ENCODE measurements at regions not wholly inside any gene's neighbourhood (a gene's known extent, or its start where the extent isn't known, plus 50 kb on each side); places are given as distances from the start of the nearest gene placed in this dataset.

GRCh38 chr7:46139079-46139478 is 218.0 kb upstream of the IGFBP3 start (continued):
- TF ChIP-seq SIX5 (IDR thresholded peaks at IDR 0.05; ENCODE audit: low read depth, low read length, severe bottlenecking) (no peak), HCFC1 (IDR thresholded peaks at IDR 0.05; ENCODE audit: low read length) (no peak), TCF3 (IDR thresholded peaks at IDR 0.05; ENCODE audit: borderline replicate concordance, insufficient read depth, low read depth, low read length) (no peak), RAD51 (IDR thresholded peaks at IDR 0.05) (no peak), PKNOX1 (IDR thresholded peaks at IDR 0.05) (peak; percentile 49; the same call in 1 of the 2 replicates), NR2C2 (IDR thresholded peaks at IDR 0.05; ENCODE audit: borderline replicate concordance, control insufficient read depth, insufficient read length, low read depth) (no peak), CREB1 (IDR thresholded peaks at IDR 0.05; ENCODE audit: low read depth) (peak; percentile 9; the same call in 1 of the 2 replicates), MXI1 (IDR thresholded peaks at IDR 0.05; ENCODE audit: low read depth, low read length) (0 out of 2 replicates have a peak, but pooled peaks have one; percentile 43), BCL11A (IDR thresholded peaks at IDR 0.05; ENCODE audit: low read depth, low read length) (peak; percentile 49; the same call in 1 of the 2 replicates), CREM (IDR thresholded peaks at IDR 0.05; ENCODE audit: low read depth) (no peak), EZH2 (IDR thresholded peaks at IDR 0.05; ENCODE audit: borderline replicate concordance, control insufficient read depth, low read depth, low read length) (no peak), TARDBP (IDR thresholded peaks at IDR 0.05; ENCODE audit: borderline replicate concordance) (no peak), BHLHE40 (IDR thresholded peaks at IDR 0.05; ENCODE audit: borderline replicate concordance in 1 of 2, low read depth in 2 of 2, low read length in 1 of 2) (peak; percentile 54 to 61; a peak in 3 of 4 replicates), MEF2A (IDR thresholded peaks at IDR 0.05; ENCODE audit: insufficient read depth, low read depth, low read length) (no peak), FOXM1 (IDR thresholded peaks at IDR 0.05; ENCODE audit: low read depth, low read length) (peak; percentile 38; the same call in 1 of the 2 replicates), EP300 (IDR thresholded peaks at IDR 0.05; ENCODE audit: borderline replicate concordance in 1 of 2, control insufficient read depth in 1 of 2, low read depth in 2 of 2, low read length in 2 of 2) (peak; percentile 76 to 91), POLR2A (IDR thresholded peaks at IDR 0.05; ENCODE audit: low read depth, low read length) (no peak), ETV6 (conservative IDR thresholded peaks at IDR 0.05 in 1 of 2, IDR thresholded peaks at IDR 0.05 in 1 of 2; ENCODE audit: borderline replicate concordance in 1 of 2, low read depth in 1 of 2) (peak in 1 of 2 experiments; percentile 63; a peak in 1 of 4 replicates), BMI1 (IDR thresholded peaks at IDR 0.05; ENCODE audit: borderline replicate concordance) (peak; percentile 83), RELB (IDR thresholded peaks at IDR 0.05; ENCODE audit: low read depth) (peak; percentile 66), KLF5 (IDR thresholded peaks at IDR 0.05; ENCODE audit: partially characterized antibody) (no peak), HSF1 (IDR thresholded peaks at IDR 0.05; ENCODE audit: low read depth, low read length) (no peak), JUNB (IDR thresholded peaks at IDR 0.05) (peak; percentile 92), SIN3A (IDR thresholded peaks at IDR 0.05; ENCODE audit: low read depth, low read length) (no peak), PAX8 (IDR thresholded peaks at IDR 0.05) (no peak), KAT2A (conservative IDR thresholded peaks at IDR 0.05; ENCODE audit: control insufficient read depth, low read depth, low read length) (no peak), EGR1 (IDR thresholded peaks at IDR 0.05; ENCODE audit: borderline replicate concordance in 1 of 2, low read depth in 2 of 2, low read length in 2 of 2) (no peak)
